Epidermal melanocyte (primary cell): ENCODE measurements at regions not wholly inside any gene's neighbourhood (a gene's known extent, or its start where the extent isn't known, plus 50 kb on each side); places are given as distances from the start of the nearest gene placed in this dataset.
"Not testable (repeated sequence)": the region's sequence is repeated elsewhere in the genome, so short reads cannot be mapped to it uniquely, and the experiment has no call there.

Experiments
- DNase-seq: peaks from one replicate; pipeline ENCODE4 v3.0.0; 2011; ENCODE audit warnings: low spot score; ENCODE audit not compliant: insufficient read length

- no peak for DNase-seq
These were observed 62.8 kb upstream of the USP25 start for GRCh38 chr21:15667010-15667409.

- no peak for DNase-seq
These were observed 62.0 kb upstream of the USP25 start for GRCh38 chr21:15667819-15668218.

- DNase-seq = no peak
These were observed 60.5 kb upstream of the USP25 start for GRCh38 chr21:15669247-15669646.

- DNase-seq = no peak
These were observed 58.6 kb upstream of the USP25 start for GRCh38 chr21:15671188-15671587.

GRCh38 chr21:15672578-15672977 lies 57.2 kb upstream of the USP25 start:
- DNase-seq = not testable (repeated sequence)

- no peak for DNase-seq
These were observed 52.8 kb upstream of the USP25 start for GRCh38 chr21:15676935-15677334.

- DNase-seq = no peak
These were observed 50.2 kb upstream of the USP25 start for GRCh38 chr21:15679630-15680029.
